ENCODE measurements at regions not wholly inside any gene's neighbourhood (a gene's known extent, or its start where the extent isn't known, plus 50 kb on each side); places are given as distances from the start of the nearest gene placed in this dataset.

- FAIRE-seq, result no peak
- TF ChIP-seq CTCF (IDR thresholded peaks at IDR 0.05; ENCODE audit: insufficient read depth, missing control alignments), result no peak
- no peak for DNase-seq (ENCODE audit: insufficient read length, low spot score)
Measured at GRCh38 chr17:79212149-79213087, 137.8 kb downstream of the ENGASE start.

- DNase-seq (ENCODE audit: insufficient read length, low spot score) (no peak), FAIRE-seq (no peak)
Measured at GRCh38 chr17:79211061-79211770, 136.6 kb downstream of the ENGASE start.

GRCh38 chr17:79210638-79211037 lies 136.0 kb downstream of the ENGASE start:
- FAIRE-seq (no peak), DNase-seq (ENCODE audit: insufficient read length, low spot score) (no peak)
- no peak for TF ChIP-seq CTCF (IDR thresholded peaks at IDR 0.05; ENCODE audit: insufficient read depth, missing control alignments)

More at GRCh38 chr17:79211061-79211770, 136.6 kb downstream of the ENGASE start:
- TF ChIP-seq CTCF (IDR thresholded peaks at IDR 0.05; ENCODE audit: insufficient read depth, missing control alignments), result no peak

- DNase-seq (ENCODE audit: insufficient read length, low spot score), result no peak
- no peak for FAIRE-seq
- TF ChIP-seq CTCF (IDR thresholded peaks at IDR 0.05; ENCODE audit: insufficient read depth, missing control alignments), result no peak
Measured at GRCh38 chr17:79207960-79208359, 133.3 kb downstream of the ENGASE start.

- TF ChIP-seq CTCF (IDR thresholded peaks at IDR 0.05; ENCODE audit: insufficient read depth, missing control alignments), result no peak
- FAIRE-seq (no peak), DNase-seq (ENCODE audit: insufficient read length, low spot score) (no peak)
Measured at GRCh38 chr17:79205688-79206205, 131.1 kb downstream of the ENGASE start.

GRCh38 chr17:79204261-79204660 lies 129.6 kb downstream of the ENGASE start:
- no peak for FAIRE-seq
- DNase-seq (ENCODE audit: insufficient read length, low spot score), result no peak
- TF ChIP-seq CTCF (IDR thresholded peaks at IDR 0.05; ENCODE audit: insufficient read depth, missing control alignments), result no peak
